CD4-positive, alpha-beta T cell treated with Interleukin-4 for 1 hour (primary cell): ENCODE measurements at regions not wholly inside any gene's neighbourhood (a gene's known extent, or its start where the extent isn't known, plus 50 kb on each side); places are given as distances from the start of the nearest gene placed in this dataset.
A peak's percentile ranks its signal among the peaks of the same experiment; 100 is the strongest.

Source experiments
- DNase-seq, 2 donors: peaks; one replicate each; pipeline ENCODE4 v3.0.0-alpha.2; 2020 to 2022

DNA sequence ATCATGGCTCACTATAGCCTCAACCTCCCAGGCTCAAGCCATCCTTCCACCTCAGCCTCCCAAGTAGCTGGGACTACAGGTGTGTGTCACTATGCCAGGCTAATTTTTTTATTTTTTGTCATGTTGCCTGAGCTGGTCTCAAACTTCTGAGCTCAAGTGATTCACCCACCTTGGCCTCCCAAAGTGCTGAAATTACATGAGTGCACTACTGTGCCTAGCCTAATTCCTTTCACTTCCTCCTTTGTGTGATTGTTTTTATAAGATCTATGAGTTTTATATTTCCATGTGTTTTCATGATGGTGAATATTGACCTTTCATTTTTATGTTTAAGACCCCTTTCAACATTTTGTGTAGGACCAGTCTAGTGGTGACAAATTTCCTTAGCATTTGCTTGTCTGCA, 55.2 kb upstream of the IL12B start:
- no peak for DNase-seq

DNA sequence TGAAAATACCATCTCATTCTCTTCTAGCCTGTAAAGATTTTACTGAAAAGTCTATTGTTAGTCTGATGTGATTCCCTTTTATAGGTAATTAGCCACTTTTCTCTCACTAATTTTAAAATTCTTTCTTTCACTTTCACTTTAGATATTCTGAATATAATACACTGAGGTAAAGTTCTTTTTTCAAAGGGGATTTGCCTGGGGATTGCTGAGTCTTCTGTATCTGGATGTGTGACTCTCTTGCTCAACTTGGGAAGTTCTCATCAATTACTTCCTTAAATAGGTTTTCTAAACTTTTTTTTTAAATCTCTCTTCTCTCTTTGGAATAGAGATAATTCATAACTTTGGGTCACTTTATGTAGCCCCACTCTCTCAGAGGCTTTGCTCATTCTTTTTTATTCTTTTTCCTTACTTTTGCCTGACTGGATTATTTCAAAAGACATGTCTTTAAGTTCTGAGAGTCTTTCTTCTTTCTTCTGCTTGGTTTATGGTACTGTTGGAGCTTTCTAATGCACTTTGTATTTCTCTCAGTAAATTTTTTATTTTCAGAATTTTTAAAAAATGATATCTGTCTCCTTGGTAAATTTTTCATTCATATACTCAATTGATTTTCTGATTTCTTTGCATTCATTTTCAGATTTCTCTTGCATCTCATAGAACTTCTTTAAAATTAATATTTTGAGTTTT, 55.9 kb upstream of the IL12B start:
- no peak for DNase-seq

DNA sequence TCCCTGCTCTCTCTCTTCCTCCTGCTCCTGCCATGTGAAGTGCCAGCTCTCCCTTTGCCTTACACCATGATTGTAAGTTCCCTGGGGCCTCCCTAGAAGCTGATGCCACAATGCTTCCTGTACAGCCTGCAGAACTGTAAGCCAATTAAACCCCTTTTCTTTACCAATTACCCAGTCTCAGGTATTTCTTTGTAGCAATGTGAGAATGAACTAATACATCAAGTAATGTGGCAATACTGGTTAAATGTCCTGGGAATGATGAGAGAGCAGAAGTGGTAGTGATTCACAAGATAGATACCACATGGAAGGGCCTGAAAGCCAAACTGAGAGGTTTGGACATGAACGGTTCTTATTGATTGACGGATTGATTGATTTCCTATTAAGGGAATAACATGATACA, 62.6 kb upstream of the IL12B start:
- no peak for DNase-seq

DNA sequence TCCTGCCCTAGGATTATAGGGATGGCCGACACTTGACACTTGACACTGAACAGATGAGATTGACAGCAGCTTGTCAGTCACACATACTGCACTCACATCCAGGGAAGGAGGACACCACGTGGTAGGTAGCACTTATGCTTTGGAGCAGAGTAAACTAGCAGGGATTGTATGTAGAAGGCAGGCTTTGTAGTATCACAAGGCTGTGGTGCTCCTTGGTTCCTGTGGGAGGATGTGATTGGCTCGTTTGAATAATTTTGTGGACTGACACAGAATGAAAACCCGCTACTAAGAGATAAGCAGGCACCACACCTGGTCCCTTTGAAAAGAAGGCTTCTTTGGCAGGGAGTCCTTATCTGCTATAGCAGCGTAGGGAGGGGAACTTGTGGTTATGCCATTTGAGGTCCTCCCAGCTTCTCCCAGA, 63.6 kb upstream of the IL12B start:
- no peak for DNase-seq

DNA sequence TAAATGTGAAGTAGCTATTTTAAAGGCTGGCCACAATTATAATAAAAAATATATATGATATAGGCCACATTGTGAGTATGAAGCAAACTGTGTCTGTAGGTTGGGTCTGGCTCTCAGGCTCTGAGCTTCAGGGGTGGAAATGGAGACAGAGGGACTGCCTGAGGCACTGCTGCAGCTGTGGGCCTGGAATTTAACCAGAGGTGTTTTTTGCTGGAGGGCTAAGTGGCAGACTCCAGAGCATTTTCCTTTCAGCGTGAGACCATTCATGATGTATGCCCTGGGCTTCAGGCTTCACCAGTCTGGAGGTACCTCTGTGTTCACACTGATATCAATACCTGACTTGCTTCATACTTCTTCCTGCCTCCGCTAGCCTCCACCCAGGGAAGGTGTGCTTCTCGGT, 64.9 kb upstream of the IL12B start:
- no peak for DNase-seq

DNA sequence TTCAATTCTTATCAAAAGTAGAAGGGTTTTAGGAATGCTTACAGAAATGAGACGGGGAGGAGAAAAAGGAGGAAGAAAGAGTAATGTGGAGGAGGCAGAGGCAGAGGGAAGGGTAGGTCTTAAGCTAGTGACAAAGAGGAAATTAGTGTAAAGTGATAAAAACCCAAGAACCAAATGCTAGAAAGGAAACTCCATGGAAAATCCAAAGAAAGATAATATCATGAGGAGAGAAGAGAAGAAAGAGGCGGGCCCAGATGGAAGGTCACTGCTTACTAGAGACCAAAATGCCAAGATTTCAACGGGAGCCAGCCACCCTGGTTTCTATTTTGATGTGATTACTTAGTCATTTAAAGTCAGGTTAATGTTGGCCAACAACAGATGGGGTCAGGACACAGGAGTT, 68.6 kb upstream of the IL12B start:
- no peak for DNase-seq

DNA sequence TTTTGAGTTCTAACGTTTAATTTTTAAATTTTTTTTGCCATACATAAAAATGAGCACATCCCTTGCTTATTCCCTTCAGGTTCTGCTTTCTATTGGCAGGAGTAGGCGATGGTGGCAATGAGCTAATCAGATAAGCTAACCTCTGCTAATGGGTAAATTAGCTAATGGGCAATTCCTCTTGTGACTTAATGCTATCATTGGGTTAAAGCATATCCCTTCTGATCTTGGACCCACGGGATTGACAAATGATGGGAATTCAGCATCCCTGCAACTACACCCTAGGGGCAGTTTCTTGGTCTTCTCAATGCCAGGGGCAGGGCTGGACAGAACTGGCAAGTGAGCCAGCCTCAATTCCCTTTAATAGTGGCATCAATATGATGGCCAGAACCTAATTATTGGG, 70.2 kb upstream of the IL12B start:
- DNase-seq = no peak

DNA sequence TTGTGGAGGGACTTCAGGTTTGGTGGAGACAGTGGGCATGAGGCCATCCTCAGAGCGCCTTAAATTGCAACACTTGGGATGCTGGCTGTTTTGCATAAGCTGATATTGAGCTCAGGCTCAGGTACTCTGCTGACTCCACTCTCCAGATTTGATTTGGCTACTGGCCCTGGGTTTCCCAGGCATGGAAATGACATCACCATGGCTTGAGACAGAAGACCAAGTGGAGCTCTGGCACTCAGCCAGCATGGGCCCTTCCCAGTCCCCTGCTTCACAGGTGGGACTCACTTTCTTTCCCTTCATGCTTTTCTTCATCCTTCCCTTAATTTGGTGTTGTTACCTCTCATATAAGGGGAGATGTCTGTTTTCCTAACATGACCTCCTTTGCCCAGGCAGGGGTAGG, 72.0 kb upstream of the IL12B start:
- no peak for DNase-seq

DNA sequence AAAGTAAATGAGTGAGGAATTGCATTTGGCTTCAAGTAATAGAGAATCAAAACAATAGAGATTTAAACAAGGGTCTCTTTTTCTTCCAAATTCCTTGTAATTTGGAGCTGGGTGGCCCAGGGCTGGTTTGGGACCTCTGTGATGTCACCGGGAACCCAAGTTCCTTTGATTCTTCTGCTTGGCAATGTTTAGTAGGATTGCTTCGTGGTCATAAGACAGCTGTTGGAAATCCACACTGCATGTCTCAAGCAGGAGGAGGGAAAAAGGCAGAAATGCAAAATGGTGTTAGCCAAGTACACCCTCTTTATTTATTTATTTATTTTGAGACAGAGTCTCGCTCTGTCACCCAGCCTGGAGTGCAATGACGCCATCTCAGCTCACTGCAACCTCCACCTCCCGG, 72.6 kb upstream of the IL12B start:
- DNase-seq = no peak

DNA sequence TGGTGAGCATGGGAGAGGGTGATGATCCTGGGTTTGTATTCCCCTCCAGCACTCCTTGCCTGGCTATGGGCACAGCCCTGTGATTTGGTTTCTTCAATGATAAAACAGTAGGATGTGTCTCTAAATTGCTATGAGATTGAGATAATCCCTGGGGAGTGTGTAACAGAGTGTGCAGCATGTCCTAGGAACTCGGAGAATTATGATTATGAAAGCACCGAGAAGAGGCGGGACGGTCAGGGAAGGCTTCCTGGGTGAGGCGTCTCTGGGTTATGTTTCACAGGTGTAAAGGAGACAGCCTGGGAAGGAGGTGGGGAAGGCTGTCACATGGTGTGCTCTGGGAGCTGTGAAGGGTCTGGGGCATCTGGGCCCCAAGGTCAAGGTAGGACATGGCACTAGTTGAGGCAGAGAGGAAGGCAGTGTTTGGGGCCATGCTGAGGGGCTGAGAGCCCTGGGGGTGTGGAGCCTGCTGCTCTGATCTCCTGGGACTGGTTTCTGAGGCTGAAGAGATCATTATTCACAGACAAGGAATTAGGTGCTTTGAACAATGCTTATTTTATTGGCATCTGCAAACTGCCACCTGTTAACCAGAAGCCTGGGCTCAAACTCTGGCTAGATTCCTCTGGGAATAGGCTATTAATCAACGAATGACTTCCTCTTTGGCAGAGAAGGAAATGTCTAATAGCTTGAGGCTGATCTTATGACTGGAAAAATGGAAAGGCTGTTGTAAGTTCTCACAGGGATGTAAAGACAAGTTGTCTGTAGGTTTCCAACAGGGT, 73.8 kb upstream of the IL12B start:
- DNase-seq = no peak

DNA sequence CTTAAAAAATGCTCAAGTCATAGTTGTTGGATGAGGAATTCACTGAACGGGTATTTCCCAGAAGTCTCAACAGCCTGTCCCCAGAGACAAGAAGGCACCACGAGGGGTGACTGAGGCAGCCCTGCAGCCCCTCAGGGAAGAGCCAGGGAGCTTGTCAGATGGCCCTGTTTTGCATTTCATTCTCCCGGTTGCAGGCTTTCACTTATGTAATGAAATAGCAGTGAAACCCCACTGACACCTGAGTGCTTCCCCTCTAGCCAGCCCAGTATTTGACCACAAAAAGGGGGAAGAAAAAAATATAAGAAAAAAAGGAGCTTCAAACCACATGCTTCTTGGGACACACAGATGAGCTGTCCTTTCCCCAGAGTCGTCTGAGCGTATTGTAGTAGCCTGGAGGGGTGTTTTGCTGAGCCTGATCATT, 75.3 kb upstream of the IL12B start:
- no peak for DNase-seq

DNA sequence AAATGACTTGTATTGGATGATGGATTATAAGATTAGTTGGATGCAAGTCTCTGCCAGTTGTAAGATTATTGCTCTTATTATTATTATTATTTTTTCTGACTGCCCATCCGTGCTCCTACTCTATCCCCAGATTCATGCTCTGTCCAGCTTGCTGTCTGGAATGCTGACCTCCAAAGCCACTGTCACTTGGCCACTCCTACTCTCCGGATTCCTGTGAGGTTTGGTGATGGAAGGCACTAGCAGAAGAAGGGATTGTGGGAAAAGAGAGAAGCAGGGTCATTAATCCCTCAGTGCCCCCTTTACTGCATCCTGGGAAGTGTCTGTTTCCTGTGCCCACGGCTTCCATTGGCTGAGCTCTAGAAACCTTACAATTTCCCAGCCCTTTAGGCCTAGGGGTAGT, 76.3 kb upstream of the IL12B start:
- DNase-seq = no peak

DNA sequence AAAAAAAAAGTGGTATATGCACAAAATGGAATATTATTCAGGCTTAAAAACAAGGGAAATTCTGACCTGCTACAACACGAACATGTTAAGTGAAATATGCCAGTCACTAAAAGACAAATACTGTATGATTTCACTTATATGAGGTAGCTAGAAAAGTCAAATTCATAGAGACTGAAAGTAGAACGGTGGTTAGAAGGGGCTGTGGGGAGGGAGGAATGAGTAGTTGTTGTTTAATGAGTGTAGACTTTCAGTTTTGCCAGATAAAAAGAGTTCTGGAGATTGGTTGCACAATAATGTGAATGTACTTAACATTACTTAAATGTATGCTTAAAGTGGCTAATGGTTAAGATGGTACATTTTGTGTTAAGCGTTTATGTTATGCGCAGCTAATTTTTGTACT, 79.5 kb upstream of the IL12B start:
- DNase-seq = no peak

DNA sequence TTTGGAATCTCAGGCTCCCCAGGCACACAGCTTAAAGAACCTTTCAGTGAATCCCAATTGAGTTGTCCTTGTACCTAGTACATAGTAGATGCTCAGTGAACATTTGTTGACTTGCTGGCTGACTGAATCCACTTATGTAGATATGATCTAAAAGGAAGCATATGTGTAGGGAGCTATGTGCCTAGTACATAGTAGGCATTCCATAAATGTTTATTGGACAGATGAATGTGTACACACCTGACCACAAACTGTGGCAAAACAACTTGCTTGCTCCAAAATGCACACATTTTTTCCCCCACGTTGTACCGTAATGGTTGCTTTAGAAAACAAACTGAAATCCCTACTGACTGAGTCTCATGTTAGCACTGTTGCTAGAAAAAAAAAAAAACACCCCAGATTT, 80.2 kb upstream of the IL12B start:
- no peak for DNase-seq

DNA sequence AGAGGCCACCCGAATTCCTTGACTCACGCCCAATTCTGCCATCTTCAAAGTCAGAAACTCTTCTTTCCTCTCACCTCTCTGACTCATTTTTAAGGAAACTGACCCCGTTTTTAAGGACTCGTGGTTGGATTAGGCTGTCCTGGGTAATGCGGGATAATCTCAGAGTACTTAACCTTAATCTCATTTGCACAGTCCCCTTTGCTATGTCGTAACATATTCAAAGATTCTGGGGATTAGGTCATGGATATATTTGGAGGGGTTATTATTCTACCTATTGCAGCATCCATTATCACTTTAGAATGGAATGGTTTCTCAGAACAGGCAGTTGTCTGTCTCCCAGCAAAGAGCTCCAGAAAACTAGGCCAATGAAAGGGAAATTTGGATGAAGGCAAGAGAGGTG, 80.8 kb upstream of the IL12B start:
- no peak for DNase-seq

DNA sequence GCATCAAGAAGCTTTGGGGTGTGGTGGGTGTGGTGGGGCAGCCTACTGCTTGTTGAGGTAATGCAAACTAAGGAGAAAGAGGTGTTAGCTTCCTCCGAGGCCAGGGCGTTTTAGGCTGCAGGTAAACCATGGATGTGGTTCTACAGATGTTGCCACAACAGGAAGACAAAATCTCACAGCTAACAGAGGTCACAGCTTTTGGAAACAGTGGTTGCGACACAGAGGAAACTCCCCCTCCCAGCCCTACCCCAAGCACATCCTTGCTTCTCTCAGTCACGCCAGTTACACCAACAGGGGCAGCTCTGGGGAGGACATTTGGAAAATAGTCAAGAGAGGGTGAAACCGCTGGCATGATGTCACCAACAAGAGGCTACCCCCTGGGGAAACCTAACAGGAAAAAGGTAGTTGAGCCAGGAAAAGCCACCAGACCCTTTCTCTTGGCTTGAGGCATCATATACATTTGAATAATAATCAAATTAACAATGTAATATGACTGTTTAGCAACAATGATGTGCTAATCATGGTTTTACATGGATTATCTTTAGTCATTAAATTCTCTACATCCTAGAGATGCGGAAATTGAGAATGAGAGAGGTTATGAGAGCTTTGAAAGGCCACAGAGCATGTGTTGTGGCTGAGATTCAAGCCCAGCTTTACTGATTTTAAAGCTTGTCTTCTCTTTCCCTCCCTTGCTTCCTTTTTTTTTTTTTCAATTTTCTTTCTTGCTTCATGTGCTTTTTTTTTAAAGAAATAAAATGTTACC, 82.2 kb upstream of the IL12B start:
- DNase-seq = peak; percentile 76 to 85

DNA sequence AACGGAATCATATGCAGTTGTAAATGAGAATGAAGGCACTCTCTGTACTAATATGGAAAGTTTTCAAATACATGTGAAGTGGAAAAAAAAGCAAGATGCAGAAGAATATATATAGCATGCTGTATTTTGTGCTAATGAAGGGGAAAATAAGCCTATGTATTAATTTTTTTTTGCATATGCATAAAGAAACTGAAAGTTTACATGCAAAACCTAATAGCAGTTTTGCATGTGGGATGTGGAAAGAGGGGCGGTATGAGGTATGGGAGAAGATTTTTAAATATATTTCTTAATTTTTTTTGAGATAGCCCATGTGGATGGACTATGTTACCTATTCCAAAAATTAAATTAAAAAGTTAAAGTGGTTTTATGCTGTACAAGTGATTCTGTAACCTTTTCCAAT, 83.7 kb upstream of the IL12B start:
- no peak for DNase-seq

DNA sequence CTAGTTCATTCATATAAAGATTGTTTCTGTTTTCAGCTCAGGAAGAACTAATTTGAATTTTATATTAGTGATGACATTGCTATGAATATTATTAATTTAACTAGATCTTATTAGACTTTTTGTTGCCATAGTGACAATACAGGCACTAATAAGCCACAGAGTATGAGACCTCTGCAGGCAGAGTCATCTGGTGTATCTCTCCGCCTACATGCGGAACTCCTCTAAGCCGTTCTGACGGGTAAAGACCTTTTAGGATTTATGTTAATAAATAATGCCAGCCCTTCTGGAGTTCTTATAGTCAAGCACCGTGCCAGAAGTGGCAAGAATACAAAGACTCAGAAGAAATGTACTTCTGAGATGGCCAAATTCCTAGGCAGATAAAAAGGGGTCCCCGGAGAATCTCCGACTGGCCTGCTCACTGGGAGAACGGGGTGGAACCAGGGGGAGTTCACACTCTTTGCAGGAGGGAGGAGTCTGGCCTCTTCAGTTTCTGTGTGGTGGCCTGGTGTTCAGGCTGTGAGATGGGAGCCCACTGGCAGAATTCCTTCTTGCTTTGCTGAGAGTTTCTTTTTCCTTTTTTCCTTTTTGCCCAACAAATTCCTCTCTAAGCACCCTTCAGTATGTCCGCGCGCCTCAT, 85.1 kb upstream of the IL12B start:
- DNase-seq = no peak

DNA sequence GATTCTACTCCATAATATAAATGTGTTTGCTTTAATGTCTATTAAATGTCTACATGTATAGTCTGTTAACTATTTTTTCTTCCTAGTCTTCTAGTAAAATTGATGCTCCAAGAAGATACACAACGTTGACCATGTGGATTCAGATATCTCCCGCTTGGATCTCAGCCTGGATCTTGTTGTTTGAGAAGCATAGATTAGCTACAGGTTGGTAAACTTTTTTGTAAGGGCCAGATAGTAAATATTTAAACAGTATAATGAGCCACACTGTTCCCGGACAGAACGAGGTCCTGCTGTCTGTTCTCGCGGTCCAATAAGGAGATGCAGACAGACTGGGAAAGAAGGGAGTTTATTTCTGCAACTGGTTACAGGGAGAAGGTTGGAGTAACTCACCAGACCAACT, 86.2 kb upstream of the IL12B start:
- no peak for DNase-seq

DNA sequence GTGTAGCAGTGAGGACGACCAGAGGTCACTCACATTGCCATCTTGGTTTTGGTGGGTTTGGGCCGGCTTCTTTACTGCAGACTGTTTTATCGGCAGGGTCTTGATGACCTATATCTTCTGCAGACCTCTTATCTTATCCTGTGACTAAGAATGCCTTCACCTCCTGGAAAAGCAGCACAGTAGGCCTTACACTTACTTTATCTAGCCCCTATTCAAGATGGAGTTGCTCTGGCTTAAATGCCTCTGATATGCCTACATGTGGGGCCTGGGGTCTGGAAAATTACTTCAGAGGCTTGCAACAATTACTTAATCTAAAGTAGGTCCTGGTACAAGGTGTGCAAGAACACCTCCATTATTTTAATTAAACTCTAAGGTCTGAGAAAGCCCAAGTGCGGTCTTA, 86.9 kb upstream of the IL12B start:
- DNase-seq = no peak

DNA sequence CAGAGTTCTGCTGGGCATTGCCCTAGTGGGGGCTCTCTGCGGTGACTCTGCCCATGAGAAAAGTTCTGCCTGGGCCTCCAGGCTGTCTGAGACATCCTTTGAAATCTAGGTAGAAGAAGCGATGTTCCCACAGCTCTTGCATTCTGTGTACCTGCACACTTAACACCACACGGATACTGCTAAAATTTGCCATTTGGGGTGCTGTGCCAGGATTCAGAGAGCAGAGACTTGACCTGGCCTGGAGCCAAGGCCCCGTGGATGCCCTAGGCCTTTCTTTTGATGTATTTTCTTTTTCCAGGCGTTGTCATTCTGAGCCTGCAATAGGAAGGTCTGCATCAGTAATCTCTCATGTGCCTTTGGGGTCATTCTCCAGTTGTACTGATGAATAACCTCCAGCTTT, 89.3 kb upstream of the IL12B start:
- no peak for DNase-seq

DNA sequence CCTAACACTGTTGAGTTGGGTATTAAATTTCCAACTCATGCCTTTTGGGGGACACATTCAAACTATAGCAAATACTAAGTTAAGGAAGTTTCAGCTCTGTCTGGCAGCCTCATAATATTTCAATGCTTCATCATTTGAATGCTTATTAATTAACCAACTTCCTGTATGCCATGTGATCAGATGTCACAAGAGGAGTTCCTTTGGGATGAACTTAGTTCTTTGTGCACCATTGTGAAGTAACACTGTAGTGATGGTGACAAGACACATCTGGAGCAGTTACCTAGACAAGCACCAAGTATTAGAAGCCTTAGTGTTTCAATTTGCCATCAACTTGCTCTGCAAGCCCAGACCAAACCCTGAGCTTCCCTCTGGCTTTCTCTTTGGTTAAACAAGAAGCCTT, 90.7 kb upstream of the IL12B start:
- no peak for DNase-seq

DNA sequence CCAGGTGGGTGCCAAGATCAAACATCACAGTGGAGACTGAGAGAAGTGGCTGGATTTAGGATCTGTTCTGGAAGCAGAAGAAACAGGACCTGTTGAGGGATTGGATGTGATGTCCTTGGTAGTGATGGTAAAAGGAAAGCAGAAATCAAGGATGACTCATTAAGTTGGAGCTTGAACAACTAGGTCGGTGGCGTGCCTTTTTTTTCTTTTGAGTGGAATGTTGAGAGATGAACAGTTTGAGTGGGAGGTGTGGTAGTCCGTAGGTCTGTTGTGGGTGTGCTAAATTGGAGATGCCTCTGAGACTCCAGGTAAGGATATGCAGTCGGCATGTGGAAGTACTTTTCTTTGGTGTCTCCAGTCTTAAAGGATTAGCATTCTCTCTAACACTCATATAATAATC, 92.1 kb upstream of the IL12B start:
- no peak for DNase-seq

DNA sequence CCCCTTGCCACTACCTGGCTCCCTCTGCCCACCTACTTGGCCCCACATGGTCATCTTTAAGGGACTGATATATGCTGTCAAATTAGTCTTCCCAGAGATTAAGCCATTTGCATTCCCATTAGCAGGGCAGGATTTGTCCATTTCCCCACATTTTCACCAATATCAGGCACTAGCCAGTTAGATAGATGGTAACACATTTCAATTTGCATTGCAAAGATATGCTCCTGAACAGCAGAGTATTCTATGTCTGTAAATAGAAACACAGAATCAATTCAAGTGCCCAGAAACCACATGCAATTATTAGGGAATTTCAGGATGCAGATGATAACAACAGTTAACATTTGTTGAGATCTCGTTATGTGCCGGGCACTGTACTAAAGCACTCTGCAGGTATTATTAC, 92.6 kb upstream of the IL12B start:
- no peak for DNase-seq
